Cardiac muscle cell (in vitro differentiated cells and primary cell): ENCODE measurements at regions not wholly inside any gene's neighbourhood (a gene's known extent, or its start where the extent isn't known, plus 50 kb on each side); places are given as distances from the start of the nearest gene placed in this dataset.

Experiments used
- DNase-seq, 2 donors: peaks; one replicate each; pipeline versions ENCODE4 v3.0.0 to v3.0.0-alpha.2; 2010 to 2017; ENCODE audit warnings: low read depth in 1 of 2, low spot score in 1 of 2
- H3K27ac ChIP-seq: fragments of 200-600 bp; sonication (generic); 2 replicates; pipeline ENCODE4 v1.5.1; 2016
- H3K27me3 ChIP-seq: fragments of 200-600 bp; sonication (generic); 2 replicates; pipeline ENCODE4 v1.6.0; 2016; ENCODE audit warnings: control low read depth
- H3K36me3 ChIP-seq: fragments of 200-600 bp; sonication (generic); 2 replicates; pipeline ENCODE4 v1.5.1; 2016; ENCODE audit warnings: control low read depth
- H3K4me1 ChIP-seq: fragments of 200-600 bp; sonication (generic); 2 replicates; pipeline ENCODE4 v1.8.1; 2017; ENCODE audit warnings: low read depth, mild to moderate bottlenecking, mixed run types
- H3K4me3 ChIP-seq: fragments of 200-600 bp; sonication (generic); 2 replicates; pipeline ENCODE4 v1.5.1; 2016; ENCODE audit warnings: mild to moderate bottlenecking
- H3K9me3 ChIP-seq: fragments of 200-600 bp; sonication (generic); 2 replicates; pipeline ENCODE4 v1.5.1; 2017; ENCODE audit warnings: low read depth, mild to moderate bottlenecking, control low read depth
- CTCF ChIP-seq: IDR thresholded peaks from 2 replicates; pipeline ENCODE4 v1.5.1; 2012; ENCODE audit warnings: low read depth, mild to moderate bottlenecking, low read length

GRCh38 chr14:97894552-97894951 is 1097.4 kb downstream of the VRK1 start:
- DNase-seq = no peak
- Histone ChIP-seq H3K27me3 (no peaks in the 10 kb centered on the region), H3K4me1 (no peaks in the 10 kb centered on the region), H3K36me3 (no peaks in the 10 kb centered on the region), H3K9me3 (no peaks in the 10 kb centered on the region), H3K27ac (no peak overlapping the region), H3K4me3 (no peak overlapping the region)
- TF ChIP-seq CTCF = no peak

GRCh38 chr14:97900196-97900854 is 1103.1 kb downstream of the VRK1 start:
- H3K9me3 ChIP-seq = no peaks in the 10 kb centered on the region

DNA sequence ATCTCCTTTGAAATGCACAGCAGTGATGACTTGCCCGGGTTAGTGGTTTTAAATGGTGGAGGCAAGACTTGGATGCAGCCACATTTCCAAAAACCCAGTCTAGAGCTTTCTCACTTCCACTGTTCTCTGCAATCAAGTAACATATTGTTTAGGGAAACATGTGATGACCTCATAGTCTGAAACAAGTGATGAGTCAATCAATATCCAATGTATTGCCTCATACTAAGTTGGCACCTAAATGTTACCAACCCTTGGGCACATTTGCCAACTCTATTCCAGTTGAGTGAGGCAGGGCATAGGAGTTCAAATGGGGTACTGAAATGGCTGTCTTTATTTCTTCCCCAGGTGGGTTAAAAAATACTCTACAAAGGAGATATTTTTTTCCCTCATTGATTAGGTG is 1105.4 kb downstream of the VRK1 start:
- H3K36me3 ChIP-seq = no peaks in the 10 kb centered on the region
- H3K4me1 ChIP-seq = no peaks in the 10 kb centered on the region
- H3K27me3 ChIP-seq = no peaks in the 10 kb centered on the region
- no peak for TF ChIP-seq CTCF
- no peak overlapping the region for H3K27ac ChIP-seq
- no peak overlapping the region for H3K4me3 ChIP-seq
- H3K9me3 ChIP-seq = no peaks in the 10 kb centered on the region
- DNase-seq = no peak

More at GRCh38 chr14:97900196-97900854, 1103.1 kb downstream of the VRK1 start:
- H3K27me3 ChIP-seq = no peaks in the 10 kb centered on the region
- H3K36me3 ChIP-seq = no peaks in the 10 kb centered on the region
- TF ChIP-seq CTCF = no peak
- no peak for DNase-seq
- H3K4me1 ChIP-seq = no peaks in the 10 kb centered on the region
- no peak overlapping the region for H3K4me3 ChIP-seq
- no peak overlapping the region for H3K27ac ChIP-seq

DNA sequence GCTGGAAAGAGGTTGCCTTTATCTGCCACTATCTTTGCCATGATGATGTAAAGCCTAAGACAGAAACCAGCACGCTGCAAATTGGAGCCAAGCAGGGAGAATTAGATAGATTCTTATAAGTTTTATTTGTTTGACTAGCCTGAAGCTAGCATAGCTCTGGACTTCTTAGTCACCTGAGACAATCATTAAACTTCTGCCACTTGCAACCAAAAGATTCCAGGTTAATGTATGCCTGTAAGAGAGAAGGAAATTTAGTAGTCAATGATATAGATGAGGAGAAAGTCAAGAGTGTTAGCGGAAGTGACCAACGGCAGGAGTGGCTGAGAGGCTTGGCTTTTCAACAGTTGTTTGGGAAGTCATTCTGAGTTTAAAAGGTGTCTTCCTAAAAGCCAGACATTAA is 1106.6 kb downstream of the VRK1 start:
- Histone ChIP-seq H3K4me1 (no peaks in the 10 kb centered on the region), H3K9me3 (no peaks in the 10 kb centered on the region), H3K27me3 (no peaks in the 10 kb centered on the region), H3K4me3 (no peak overlapping the region), H3K27ac (no peak overlapping the region), H3K36me3 (no peaks in the 10 kb centered on the region)
- DNase-seq = no peak
- TF ChIP-seq CTCF = no peak

DNA sequence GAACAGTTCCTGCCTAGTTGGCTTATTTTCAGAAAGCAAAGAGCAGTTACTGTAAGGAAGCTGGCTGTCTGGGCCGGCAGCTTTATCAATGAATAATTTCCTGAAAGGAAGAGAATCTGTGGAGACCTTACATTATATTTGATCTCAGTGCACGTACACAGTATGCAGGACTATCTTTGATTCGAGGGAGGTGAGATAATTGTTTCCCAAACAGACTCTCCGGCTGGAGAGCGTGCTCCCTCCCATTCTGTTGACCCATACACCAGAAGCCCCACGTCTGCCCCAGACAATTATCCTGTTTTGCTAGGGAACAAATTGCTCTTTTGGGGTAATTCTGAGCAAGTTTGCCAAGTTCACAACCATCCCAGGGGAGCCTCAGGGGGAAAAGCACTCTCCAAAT is 1115.0 kb downstream of the VRK1 start:
- TF ChIP-seq CTCF = no peak
- Histone ChIP-seq H3K27me3 (peaks cover 3% of the 10 kb centered on the region), H3K27ac (no peak overlapping the region), H3K9me3 (no peaks in the 10 kb centered on the region), H3K36me3 (no peaks in the 10 kb centered on the region), H3K4me1 (no peaks in the 10 kb centered on the region), H3K4me3 (no peak overlapping the region)
- no peak for DNase-seq
